GM12878 (cell line): ENCODE measurements at regions not wholly inside any gene's neighbourhood (a gene's known extent, or its start where the extent isn't known, plus 50 kb on each side); places are given as distances from the start of the nearest gene placed in this dataset.

Experiments used
- ATAC-seq: fragments of 200-7000 bp; cut with Tn5 transposase; 3 replicates; pipeline ENCODE4 v1.9.1; 2020; ENCODE audit warnings: mild to moderate bottlenecking, moderate library complexity
- BruUV-seq: library from RNA; stranded (reverse); fragments of 400-500 nt; replicated peaks from 2 replicates; lab custom pipeline; 2021; lab: Mats Ljungman, UMichigan
- CTCF ChIA-PET: fragments of 300-600 bp; sonication (Branson Sonifier 250); formaldehyde crosslinking; extraction: SDS; loops from one replicate; lab custom pipeline; 2021; ENCODE audit warnings: inconsistent platforms; lab: Yijun Ruan, JAX
- POLR2A ChIA-PET: fragments of 350-600 bp; formaldehyde crosslinking; extraction: SDS; loops from one replicate; lab custom pipeline; 2021; ENCODE audit warnings: inconsistent platforms; lab: Charles Lee
- RAD21 ChIA-PET: fragments of 300-600 bp; sonication (Branson Sonifier 250); formaldehyde crosslinking; loops from one replicate; lab custom pipeline; 2023; ENCODE audit warnings: antibody characterized with exemption; ENCODE audit not compliant: unreplicated experiment; lab: Charles Lee
- SMC1A ChIA-PET: fragments of 300-600 bp; sonication (Branson Sonifier 250); formaldehyde crosslinking; loops from one replicate; lab custom pipeline; 2023; ENCODE audit not compliant: unreplicated experiment, uncharacterized antibody; lab: Charles Lee
- DNase-seq: peaks from one replicate; pipeline ENCODE4 v3.0.0-alpha.2; 2011; ENCODE audit warnings: low read depth, low spot score
- FAIRE-seq: peaks from 3 replicates; lab custom pipeline; 2011; peaks lifted over from hg19 to GRCh38; lab: Jason Lieb, UNC
- H2AFZ ChIP-seq: 2 replicates; pipeline ENCODE4 v1.6.0; 2011; ENCODE audit warnings: low read depth, low read length, control low read depth; ENCODE audit not compliant: control insufficient read depth
- H3K27ac ChIP-seq: 2 replicates; pipeline ENCODE4 v1.5.1; 2011; ENCODE audit warnings: control low read depth; ENCODE audit not compliant: control insufficient read depth, insufficient read depth
- H3K27me3 ChIP-seq, 2 experiments: replicated peaks in 1 of 2; 2 replicates each; pipeline versions ENCODE4 v1.6.0 to v1.6.1; 2011; ENCODE audit warnings: low read length in 1 of 2; ENCODE audit not compliant: control insufficient read depth in 2 of 2, insufficient read depth in 2 of 2
- H3K36me3 ChIP-seq, 2 experiments: 2 replicates each; pipeline ENCODE4 v1.5.1; 2011; ENCODE audit warnings: low read length in 1 of 2; ENCODE audit not compliant: control insufficient read depth in 2 of 2, insufficient read depth in 2 of 2
- H3K4me1 ChIP-seq: 2 replicates; pipeline ENCODE4 v1.6.1; 2011; ENCODE audit warnings: mild to moderate bottlenecking, low read length, moderate library complexity, mixed read lengths; ENCODE audit not compliant: control insufficient read depth, insufficient read depth
- H3K4me2 ChIP-seq: 2 replicates; pipeline ENCODE4 v1.6.0; 2011; ENCODE audit warnings: control low read depth; ENCODE audit not compliant: control insufficient read depth, insufficient read depth
- H3K4me3 ChIP-seq: fragments of 200-600 bp; sonication (generic); 2 replicates; pipeline ENCODE4 v1.5.1; 2016
- H3K79me2 ChIP-seq: 2 replicates; pipeline ENCODE4 v1.6.0; 2011; ENCODE audit warnings: low read length; ENCODE audit not compliant: control insufficient read depth, insufficient read depth
- H3K9ac ChIP-seq: 2 replicates; pipeline ENCODE4 v1.8.0; 2011; ENCODE audit warnings: low read length, control low read depth, mixed read lengths; ENCODE audit not compliant: control insufficient read depth, insufficient read depth
- H3K9me3 ChIP-seq: replicated peaks from 3 replicates; pipeline ENCODE4 v1.5.1; 2011; ENCODE audit warnings: mild to moderate bottlenecking, low read length; ENCODE audit not compliant: control insufficient read depth, insufficient read depth
- H4K20me1 ChIP-seq: 2 replicates; pipeline ENCODE4 v1.6.0; 2011; ENCODE audit not compliant: control insufficient read depth, insufficient read depth
- CBFB ChIP-seq: IDR thresholded peaks from 2 replicates; pipeline ENCODE4 v1.6.1; 2016; ENCODE audit warnings: antibody characterized with exemption, low read depth
- MEF2B ChIP-seq: fragments of 450-650 bp; IDR thresholded peaks from 2 replicates; pipeline ENCODE4 v1.6.1; 2018; ENCODE audit warnings: mild to moderate bottlenecking, moderate library complexity; ENCODE audit not compliant: partially characterized antibody, poor library complexity, severe bottlenecking
- NFIC ChIP-seq: IDR thresholded peaks from 2 replicates; pipeline ENCODE4 v1.6.1; 2012; ENCODE audit warnings: low read depth, mild to moderate bottlenecking, inconsistent platforms, low read length, moderate library complexity
- POLR2AphosphoS5 ChIP-seq: IDR thresholded peaks from 2 replicates; pipeline ENCODE4 v1.6.1; 2011; ENCODE audit warnings: mild to moderate bottlenecking, low read length, inconsistent platforms
- ZNF687 ChIP-seq: fragments of 450-650 bp; IDR thresholded peaks from 2 replicates; pipeline ENCODE4 v1.6.1; 2017; ENCODE audit warnings: mild to moderate bottlenecking, moderate library complexity
- WGBS: methylation state at CpG from one replicate; pipeline ENCODE4 v1.1.6; 2016; ENCODE audit warnings: low lambda C conversion rate; ENCODE audit not compliant: insufficient replicate concordance, insufficient coverage; ENCODE audit errors: missing lambda C conversion rate; 5-methylcytosine and 5-hydroxymethylcytosine counted together
- in situ Hi-C: fragments of 300-500 bp; cut with MboI; formaldehyde crosslinking; loops from 9 replicates; pipeline ENCODE4 v1.14.3; 2018; ENCODE audit warnings: mixed read lengths
- intact Hi-C: fragments of 100-400 bp; cut with micrococcal nuclease; formaldehyde crosslinking; loops from one replicate; pipeline ENCODE4 v1.14.2; 2022; ENCODE audit not compliant: unreplicated experiment

- Histone ChIP-seq H2AFZ (no peak overlapping the region), H3K9ac (no peak overlapping the region), H3K4me2 (no peak overlapping the region), H3K79me2 (no peaks in the 10 kb centered on the region), H3K4me1 (no peaks in the 10 kb centered on the region), H3K36me3 (no peaks in the 10 kb centered on the region), H3K9me3 (no peaks in the 10 kb centered on the region), H4K20me1 (no peaks in the 10 kb centered on the region), H3K27ac (no peak overlapping the region), H3K4me3 (no peak overlapping the region), H3K27me3 (no peaks in the 10 kb centered on the region; a peak in 2 of 4 replicates)
- TF ChIP-seq MEF2B (no peak), NFIC (no peak), CBFB (no peak), POLR2AphosphoS5 (no peak), ZNF687 (no peak)
- ChIA-PET SMC1A (no interaction called here), POLR2A (no interaction called here), CTCF (interaction anchor here (1.0 kb wide), 1 partner anchor 13 kb away, joined by 3 read pairs; no protein-coding TSS in a partner anchor), RAD21 (interaction anchor here (0.6 kb wide), 1 partner anchor 1455 kb away, joined by 3 read pairs; no protein-coding TSS in a partner anchor)
- FAIRE-seq (no peak), ATAC-seq (no peak), DNase-seq (no peak)
- WGBS: 11% methylated on average over 5 of the region's 5 CpGs
- intact Hi-C loops (no loop called here), in situ Hi-C loops (no loop called here)
- no TSS peak for BruUV-seq
Observed at GRCh38 chr17:56667925-56668458, 74.5 kb downstream of the NOG start.
